ENCODE measurements at regions not wholly inside any gene's neighbourhood (a gene's known extent, or its start where the extent isn't known, plus 50 kb on each side); places are given as distances from the start of the nearest gene placed in this dataset.
A peak's percentile ranks its signal among the peaks of the same experiment; 100 is the strongest.

- no peaks in the 10 kb centered on the region for H3K27me3 ChIP-seq
- H3K4me1 ChIP-seq: no peaks in the 10 kb centered on the region
- no peak for DNase-seq
- no peaks in the 10 kb centered on the region for H3K36me3 ChIP-seq
- no peak for ATAC-seq
- intact Hi-C loops (cut with DNase I): no loop called here
- TF ChIP-seq CTCF (IDR thresholded peaks at IDR 0.05): no peak
- no peak overlapping the region for H3K4me3 ChIP-seq
- H3K27ac ChIP-seq: no peak overlapping the region
- H3K9me3 ChIP-seq: no peaks in the 10 kb centered on the region
Measured at GRCh38 chr2:156112323-156112722, 220.2 kb downstream of the NR4A2 start.

GRCh38 chr2:156110890-156111289, 221.6 kb downstream of the NR4A2 start:
- intact Hi-C loops (cut with DNase I): no loop called here
- TF ChIP-seq CTCF (IDR thresholded peaks at IDR 0.05): peak; percentile 12
- H3K36me3 ChIP-seq: no peaks in the 10 kb centered on the region
- no peaks in the 10 kb centered on the region for H3K4me1 ChIP-seq
- no peak for DNase-seq
- no peak overlapping the region for H3K4me3 ChIP-seq
- no peak overlapping the region for H3K27ac ChIP-seq
- peak; percentile 56 for ATAC-seq
- H3K27me3 ChIP-seq: no peaks in the 10 kb centered on the region
- no peaks in the 10 kb centered on the region for H3K9me3 ChIP-seq

- Histone ChIP-seq H3K36me3 (no peaks in the 10 kb centered on the region), H3K27ac (no peak overlapping the region), H3K27me3 (no peaks in the 10 kb centered on the region), H3K4me3 (no peak overlapping the region), H3K9me3 (no peaks in the 10 kb centered on the region), H3K4me1 (no peaks in the 10 kb centered on the region)
- TF ChIP-seq CTCF (IDR thresholded peaks at IDR 0.05): no peak
- DNase-seq (no peak), ATAC-seq (no peak)
- intact Hi-C loops (cut with DNase I): no loop called here
Measured at GRCh38 chr2:156099382-156099781, 233.1 kb downstream of the NR4A2 start.

GRCh38 chr2:156098506-156098905, 234.0 kb downstream of the NR4A2 start:
- Histone ChIP-seq H3K36me3 (no peaks in the 10 kb centered on the region), H3K27me3 (no peaks in the 10 kb centered on the region), H3K4me3 (no peak overlapping the region), H3K27ac (no peak overlapping the region), H3K9me3 (no peaks in the 10 kb centered on the region), H3K4me1 (no peaks in the 10 kb centered on the region)
- intact Hi-C loops (cut with DNase I): no loop called here
- DNase-seq (no peak), ATAC-seq (no peak)
- no peak for TF ChIP-seq CTCF (IDR thresholded peaks at IDR 0.05)

- Histone ChIP-seq H3K9me3 (no peaks in the 10 kb centered on the region), H3K4me1 (no peaks in the 10 kb centered on the region), H3K4me3 (no peak overlapping the region), H3K36me3 (no peaks in the 10 kb centered on the region), H3K27me3 (no peaks in the 10 kb centered on the region), H3K27ac (no peak overlapping the region)
- no peak for TF ChIP-seq CTCF (IDR thresholded peaks at IDR 0.05)
- no peak for ATAC-seq
- DNase-seq: no peak
- intact Hi-C loops (cut with DNase I): no loop called here
Measured at GRCh38 chr2:156088587-156088986, 243.9 kb downstream of the NR4A2 start.

- no peak for TF ChIP-seq CTCF (IDR thresholded peaks at IDR 0.05)
- DNase-seq (no peak), ATAC-seq (no peak)
- Histone ChIP-seq H3K4me3 (no peak overlapping the region), H3K9me3 (no peaks in the 10 kb centered on the region), H3K27ac (no peak overlapping the region), H3K4me1 (no peaks in the 10 kb centered on the region), H3K36me3 (no peaks in the 10 kb centered on the region), H3K27me3 (no peaks in the 10 kb centered on the region)
- intact Hi-C loops (cut with DNase I): no loop called here
Measured at GRCh38 chr2:156087875-156088274, 244.6 kb downstream of the NR4A2 start.

All from upper lobe of right lung (tissue), 1 donor.